ENCODE measurements at regions not wholly inside any gene's neighbourhood (a gene's known extent, or its start where the extent isn't known, plus 50 kb on each side); places are given as distances from the start of the nearest gene placed in this dataset.

DNA sequence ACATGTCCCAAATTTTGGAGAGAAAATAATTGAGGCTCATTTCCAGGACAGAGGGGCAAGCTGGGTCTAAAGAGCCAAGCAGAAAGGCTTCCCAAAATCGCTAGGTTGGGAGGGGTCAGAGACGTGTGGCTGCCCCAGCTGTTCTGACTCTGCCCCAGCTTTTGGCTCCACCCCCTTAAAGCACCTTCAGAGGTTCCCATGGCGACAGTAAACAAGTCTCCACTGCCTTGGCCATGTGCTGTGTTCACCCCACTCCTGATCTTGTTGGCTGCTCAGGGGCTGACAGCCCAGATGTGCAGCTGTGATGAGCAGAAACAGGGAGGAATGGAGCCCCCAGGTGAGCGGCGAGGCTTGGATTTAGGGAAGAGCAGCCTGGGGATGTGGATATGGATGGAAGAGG lies 72.8 kb upstream of the SPTLC3 start:
- intact Hi-C loops (cut with DNase I; ENCODE audit: low total_unique reads) = no loop called here
- no peak for DNase-seq (ENCODE audit: low spot score in 2 of 2)
- 71 to 93% methylated on average over 5 of the region's 5 CpGs for WGBS, 2 donors
- no peak for TF ChIP-seq CTCF (IDR thresholded peaks at IDR 0.05)
- TF ChIP-seq POLR2A (IDR thresholded peaks at IDR 0.05) = no peak
- H3K4me3 ChIP-seq (ENCODE audit: low read depth, poor library complexity, severe bottlenecking) = no peak overlapping the region

- WGBS, 2 donors = 91 to 93% methylated on average over 6 of the region's 6 CpGs
- DNase-seq (ENCODE audit: low spot score in 2 of 2) = no peak
- intact Hi-C loops (cut with DNase I; ENCODE audit: low total_unique reads) = no loop called here
- TF ChIP-seq POLR2A (IDR thresholded peaks at IDR 0.05) (no peak), CTCF (IDR thresholded peaks at IDR 0.05) (no peak)
- no peak overlapping the region for H3K4me3 ChIP-seq (ENCODE audit: low read depth, poor library complexity, severe bottlenecking)
Observed at GRCh38 chr20:12936524-12936923, 72.2 kb upstream of the SPTLC3 start.

DNA sequence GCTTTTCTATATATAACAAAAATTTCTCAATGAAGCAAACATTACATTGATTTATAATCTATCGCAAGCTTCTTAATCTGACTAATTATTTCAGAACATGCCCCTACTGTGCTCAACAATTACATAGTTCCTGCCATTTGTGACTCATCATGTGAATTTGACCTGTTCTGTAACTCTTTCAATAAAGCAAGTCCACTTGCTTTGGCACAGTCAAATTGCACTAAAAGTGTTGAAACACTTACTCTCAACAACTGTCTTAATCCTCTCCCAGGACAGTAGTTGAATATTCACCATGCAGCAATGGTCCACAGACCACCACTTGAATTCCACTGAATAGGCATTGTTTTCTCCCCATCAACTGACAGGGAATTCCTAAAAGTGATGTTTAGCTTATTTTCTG lies 67.7 kb upstream of the SPTLC3 start:
- WGBS, 2 donors = 87 to 94% methylated on average over 1 of the region's 1 CpG
- TF ChIP-seq POLR2A (IDR thresholded peaks at IDR 0.05) (no peak), CTCF (IDR thresholded peaks at IDR 0.05) (no peak)
- no peak overlapping the region for H3K4me3 ChIP-seq (ENCODE audit: low read depth, poor library complexity, severe bottlenecking)
- no peak for DNase-seq (ENCODE audit: low spot score in 2 of 2)
- intact Hi-C loops (cut with DNase I; ENCODE audit: low total_unique reads) = no loop called here

GRCh38 chr20:12942123-12942522 lies 66.6 kb upstream of the SPTLC3 start:
- WGBS, 2 donors = 45 to 65% methylated on average over 2 of the region's 2 CpGs
- intact Hi-C loops (cut with DNase I; ENCODE audit: low total_unique reads) = no loop called here

GRCh38 chr20:12946789-12947188 lies 62.0 kb upstream of the SPTLC3 start:
- TF ChIP-seq POLR2A (IDR thresholded peaks at IDR 0.05) (no peak), CTCF (IDR thresholded peaks at IDR 0.05) (no peak)
- no peak for DNase-seq (ENCODE audit: low spot score in 2 of 2)
- intact Hi-C loops (cut with DNase I; ENCODE audit: low total_unique reads) = no loop called here
- no peak overlapping the region for H3K4me3 ChIP-seq (ENCODE audit: low read depth, poor library complexity, severe bottlenecking)

More at GRCh38 chr20:12942123-12942522, 66.6 kb upstream of the SPTLC3 start:
- H3K4me3 ChIP-seq (ENCODE audit: low read depth, poor library complexity, severe bottlenecking) = no peak overlapping the region
- TF ChIP-seq POLR2A (IDR thresholded peaks at IDR 0.05) (no peak), CTCF (IDR thresholded peaks at IDR 0.05) (no peak)
- no peak for DNase-seq (ENCODE audit: low spot score in 2 of 2)

DNA sequence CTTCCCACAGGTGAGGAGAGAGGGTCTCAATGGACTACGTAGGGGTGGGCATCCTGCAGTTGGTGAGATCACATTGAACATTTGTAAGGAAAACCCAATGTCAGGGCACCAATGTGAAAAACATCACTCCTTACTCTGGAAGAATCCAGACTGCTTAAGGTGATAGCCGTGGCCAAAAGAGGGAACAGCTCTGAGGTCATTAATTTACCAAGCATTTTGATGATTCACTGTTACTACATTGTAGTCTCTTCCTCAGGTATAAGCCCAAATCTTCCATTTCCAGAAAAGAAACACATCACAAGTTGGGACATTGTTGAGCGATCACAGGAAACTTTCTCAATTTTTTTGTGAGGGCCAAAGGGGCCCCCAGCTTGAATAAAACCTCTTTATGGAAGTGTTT lies 61.1 kb upstream of the SPTLC3 start:
- H3K4me3 ChIP-seq (ENCODE audit: low read depth, poor library complexity, severe bottlenecking) = no peak overlapping the region
- 91% methylated on average over 3 of the region's 3 CpGs for WGBS, 2 donors
- TF ChIP-seq POLR2A (IDR thresholded peaks at IDR 0.05) (no peak), CTCF (IDR thresholded peaks at IDR 0.05) (no peak)
- no peak for DNase-seq (ENCODE audit: low spot score in 2 of 2)
- intact Hi-C loops (cut with DNase I; ENCODE audit: low total_unique reads) = no loop called here

Data from lower leg skin (tissue), 4 donors.